ENCODE measurements at regions not wholly inside any gene's neighbourhood (a gene's known extent, or its start where the extent isn't known, plus 50 kb on each side); places are given as distances from the start of the nearest gene placed in this dataset.

GRCh38 chr5:67363963-67364362 is 167.4 kb upstream of the CD180 start:
- in situ Hi-C loops (cut with HindIII; ENCODE audit: low sequenced_read_pairs): no loop called here

- in situ Hi-C loops (cut with HindIII; ENCODE audit: low sequenced_read_pairs): no loop called here
Observed at GRCh38 chr5:67363180-67363709, 166.6 kb upstream of the CD180 start.

GRCh38 chr5:67361932-67362729 is 165.5 kb upstream of the CD180 start:
- in situ Hi-C loops (cut with HindIII; ENCODE audit: low sequenced_read_pairs): no loop called here

- in situ Hi-C loops (cut with HindIII; ENCODE audit: low sequenced_read_pairs): no loop called here
Observed at GRCh38 chr5:67360047-67360446, 163.4 kb upstream of the CD180 start.

- in situ Hi-C loops (cut with HindIII; ENCODE audit: low sequenced_read_pairs): no loop called here
Observed at GRCh38 chr5:67358186-67358585, 161.6 kb upstream of the CD180 start.

GRCh38 chr5:67355120-67355713 is 158.6 kb upstream of the CD180 start:
- in situ Hi-C loops (cut with HindIII; ENCODE audit: low sequenced_read_pairs): no loop called here

GRCh38 chr5:67353500-67354450 is 157.2 kb upstream of the CD180 start:
- in situ Hi-C loops (cut with HindIII; ENCODE audit: low sequenced_read_pairs): no loop called here

- in situ Hi-C loops (cut with HindIII; ENCODE audit: low sequenced_read_pairs): no loop called here
Observed at GRCh38 chr5:67350618-67351201, 154.1 kb upstream of the CD180 start.

GRCh38 chr5:67350185-67350584 is 153.6 kb upstream of the CD180 start:
- in situ Hi-C loops (cut with HindIII; ENCODE audit: low sequenced_read_pairs): no loop called here

- in situ Hi-C loops (cut with HindIII; ENCODE audit: low sequenced_read_pairs): no loop called here
Observed at GRCh38 chr5:67347821-67348220, 151.2 kb upstream of the CD180 start.

GRCh38 chr5:67346611-67347010 is 150.0 kb upstream of the CD180 start:
- in situ Hi-C loops (cut with HindIII; ENCODE audit: low sequenced_read_pairs): no loop called here

GRCh38 chr5:67344870-67345269 is 148.3 kb upstream of the CD180 start:
- in situ Hi-C loops (cut with HindIII; ENCODE audit: low sequenced_read_pairs): no loop called here

GRCh38 chr5:67343835-67344234 is 147.2 kb upstream of the CD180 start:
- in situ Hi-C loops (cut with HindIII; ENCODE audit: low sequenced_read_pairs): no loop called here

GRCh38 chr5:67341478-67341877 is 144.9 kb upstream of the CD180 start:
- in situ Hi-C loops (cut with HindIII; ENCODE audit: low sequenced_read_pairs): no loop called here

- in situ Hi-C loops (cut with HindIII; ENCODE audit: low sequenced_read_pairs): no loop called here
Observed at GRCh38 chr5:67339219-67339767, 142.7 kb upstream of the CD180 start.

GRCh38 chr5:67338421-67338820 is 141.8 kb upstream of the CD180 start:
- in situ Hi-C loops (cut with HindIII; ENCODE audit: low sequenced_read_pairs): no loop called here

- in situ Hi-C loops (cut with HindIII; ENCODE audit: low sequenced_read_pairs): no loop called here
Observed at GRCh38 chr5:67337751-67338150, 141.2 kb upstream of the CD180 start.

GRCh38 chr5:67335426-67335825 is 138.8 kb upstream of the CD180 start:
- in situ Hi-C loops (cut with HindIII; ENCODE audit: low sequenced_read_pairs): no loop called here

- in situ Hi-C loops (cut with HindIII; ENCODE audit: low sequenced_read_pairs): no loop called here
Observed at GRCh38 chr5:67334373-67334772, 137.8 kb upstream of the CD180 start.

GRCh38 chr5:67333171-67333570 is 136.6 kb upstream of the CD180 start:
- in situ Hi-C loops (cut with HindIII; ENCODE audit: low sequenced_read_pairs): no loop called here

Data from DLD1 (cell line).